ENCODE measurements at regions not wholly inside any gene's neighbourhood (a gene's known extent, or its start where the extent isn't known, plus 50 kb on each side); places are given as distances from the start of the nearest gene placed in this dataset.

DNA sequence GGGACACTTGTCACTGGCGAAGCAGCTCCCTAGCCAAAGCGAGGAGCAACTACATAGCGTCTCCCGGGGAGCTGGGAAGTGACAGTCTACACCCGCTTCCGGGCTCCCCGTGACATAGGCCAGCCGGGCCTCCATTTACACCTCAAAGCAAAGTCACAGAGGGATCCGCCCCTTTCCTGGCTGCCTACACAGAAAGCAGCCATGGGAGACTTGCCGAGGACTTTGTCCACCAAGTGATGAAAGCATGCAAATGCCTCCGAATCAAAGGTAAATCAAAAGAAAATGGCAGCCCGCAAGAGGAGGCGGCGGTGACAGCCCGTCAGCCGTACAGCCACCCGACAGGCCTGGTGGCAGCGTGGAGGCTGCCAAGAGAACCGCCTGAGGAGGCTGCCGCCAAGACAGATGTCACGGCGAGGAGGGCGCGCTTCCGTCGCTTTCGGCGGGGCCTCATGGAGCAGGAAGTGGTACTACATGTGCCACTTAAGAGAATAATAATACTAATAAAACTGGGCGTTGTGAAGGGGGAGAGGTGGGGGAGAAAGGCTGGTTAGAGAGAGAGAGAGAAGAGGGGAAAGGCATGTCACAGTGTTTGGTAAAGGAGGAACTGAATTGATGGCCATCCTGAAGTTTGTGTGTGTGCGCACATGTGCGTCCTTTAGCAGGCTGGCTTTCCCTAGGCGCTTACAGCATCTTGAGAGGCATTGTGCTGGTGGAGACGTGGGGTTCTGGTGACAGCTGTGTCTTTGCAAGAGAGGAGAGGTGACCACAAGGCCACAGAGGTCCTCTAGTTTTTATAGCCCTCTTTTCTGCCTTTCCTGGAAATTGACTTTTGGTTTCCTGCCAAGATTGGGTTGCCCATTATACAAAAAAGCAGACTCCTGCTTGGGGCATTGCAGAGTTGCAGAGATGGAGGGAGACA, 661.7 kb downstream of the VRK1 start:
- H3K27ac ChIP-seq: no peak overlapping the region
- TF ChIP-seq, protein P1, sequence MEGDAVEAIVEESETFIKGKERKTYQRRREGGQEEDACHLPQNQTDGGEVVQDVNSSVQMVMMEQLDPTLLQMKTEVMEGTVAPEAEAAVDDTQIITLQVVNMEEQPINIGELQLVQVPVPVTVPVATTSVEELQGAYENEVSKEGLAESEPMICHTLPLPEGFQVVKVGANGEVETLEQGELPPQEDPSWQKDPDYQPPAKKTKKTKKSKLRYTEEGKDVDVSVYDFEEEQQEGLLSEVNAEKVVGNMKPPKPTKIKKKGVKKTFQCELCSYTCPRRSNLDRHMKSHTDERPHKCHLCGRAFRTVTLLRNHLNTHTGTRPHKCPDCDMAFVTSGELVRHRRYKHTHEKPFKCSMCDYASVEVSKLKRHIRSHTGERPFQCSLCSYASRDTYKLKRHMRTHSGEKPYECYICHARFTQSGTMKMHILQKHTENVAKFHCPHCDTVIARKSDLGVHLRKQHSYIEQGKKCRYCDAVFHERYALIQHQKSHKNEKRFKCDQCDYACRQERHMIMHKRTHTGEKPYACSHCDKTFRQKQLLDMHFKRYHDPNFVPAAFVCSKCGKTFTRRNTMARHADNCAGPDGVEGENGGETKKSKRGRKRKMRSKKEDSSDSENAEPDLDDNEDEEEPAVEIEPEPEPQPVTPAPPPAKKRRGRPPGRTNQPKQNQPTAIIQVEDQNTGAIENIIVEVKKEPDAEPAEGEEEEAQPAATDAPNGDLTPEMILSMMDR (IDR thresholded peaks at IDR 0.05): no peak
- intact Hi-C loops (cut with DNase I): no loop called here
- H3K9me3 ChIP-seq: no peaks in the 10 kb centered on the region
- no peaks in the 10 kb centered on the region for H3K27me3 ChIP-seq
- H3K4me3 ChIP-seq: peak overlapping the region; percentile 13
- DNase-seq: peak; percentile 39
- no peaks in the 10 kb centered on the region for H3K4me1 ChIP-seq
- no peaks in the 10 kb centered on the region for H3K36me3 ChIP-seq
- no peak overlapping the region for H3K9ac ChIP-seq (ENCODE audit: low read depth in 2 of 2, low read length in 2 of 2)

DNA sequence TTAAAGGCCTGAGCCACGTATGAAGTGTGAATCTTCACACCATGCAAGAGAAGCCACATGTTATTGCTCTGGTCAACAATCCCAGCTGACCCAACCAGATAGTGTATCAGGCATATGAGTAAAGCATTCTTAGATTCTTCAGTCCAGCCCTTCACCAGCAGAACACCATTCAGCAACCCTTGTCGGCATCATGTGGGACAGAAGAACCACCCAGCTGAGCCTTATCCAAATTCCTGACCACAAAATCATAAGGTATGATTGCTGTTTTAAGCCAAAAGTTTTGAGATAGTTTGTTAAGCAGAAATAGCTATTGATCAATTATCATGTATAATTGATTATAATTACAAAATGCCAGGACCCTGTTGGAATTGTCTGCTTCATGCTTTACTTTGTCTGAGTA, 664.9 kb downstream of the VRK1 start:
- DNase-seq: no peak
- H3K4me1 ChIP-seq: no peaks in the 10 kb centered on the region
- no peaks in the 10 kb centered on the region for H3K9me3 ChIP-seq
- no peaks in the 10 kb centered on the region for H3K27me3 ChIP-seq
- H3K9ac ChIP-seq (ENCODE audit: low read depth in 2 of 2, low read length in 2 of 2): no peak overlapping the region
- intact Hi-C loops (cut with DNase I): no loop called here
- TF ChIP-seq, protein P1 (IDR thresholded peaks at IDR 0.05): no peak
- no peaks in the 10 kb centered on the region for H3K36me3 ChIP-seq
- H3K27ac ChIP-seq: no peak overlapping the region
- H3K4me3 ChIP-seq: no peak overlapping the region

DNA sequence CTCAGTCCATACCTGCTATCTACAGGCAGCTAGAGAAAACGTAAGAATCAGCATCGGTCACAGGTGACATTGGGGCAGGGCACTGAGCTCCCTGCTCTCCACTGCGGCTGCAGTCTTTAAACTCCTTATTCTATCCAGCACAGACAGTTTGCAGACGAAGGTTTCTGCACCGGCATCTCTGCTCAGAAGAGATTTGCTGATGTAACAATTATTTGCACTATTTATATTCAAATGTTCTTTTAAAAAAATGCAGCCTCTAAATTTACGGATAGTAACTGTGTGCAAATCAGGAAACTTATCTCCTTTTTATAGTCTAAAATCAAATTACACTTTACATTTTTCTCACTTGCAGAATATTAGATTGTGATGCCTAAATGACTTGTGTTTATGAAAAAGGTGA, 671.0 kb downstream of the VRK1 start:
- H3K4me3 ChIP-seq: no peak overlapping the region
- intact Hi-C loops (cut with DNase I): no loop called here
- TF ChIP-seq, protein P1 (IDR thresholded peaks at IDR 0.05): no peak
- H3K27ac ChIP-seq: no peak overlapping the region
- no peaks in the 10 kb centered on the region for H3K4me1 ChIP-seq
- no peaks in the 10 kb centered on the region for H3K27me3 ChIP-seq
- no peak overlapping the region for H3K9ac ChIP-seq (ENCODE audit: low read depth in 2 of 2, low read length in 2 of 2)
- DNase-seq: no peak
- no peaks in the 10 kb centered on the region for H3K9me3 ChIP-seq
- H3K36me3 ChIP-seq: no peaks in the 10 kb centered on the region

DNA sequence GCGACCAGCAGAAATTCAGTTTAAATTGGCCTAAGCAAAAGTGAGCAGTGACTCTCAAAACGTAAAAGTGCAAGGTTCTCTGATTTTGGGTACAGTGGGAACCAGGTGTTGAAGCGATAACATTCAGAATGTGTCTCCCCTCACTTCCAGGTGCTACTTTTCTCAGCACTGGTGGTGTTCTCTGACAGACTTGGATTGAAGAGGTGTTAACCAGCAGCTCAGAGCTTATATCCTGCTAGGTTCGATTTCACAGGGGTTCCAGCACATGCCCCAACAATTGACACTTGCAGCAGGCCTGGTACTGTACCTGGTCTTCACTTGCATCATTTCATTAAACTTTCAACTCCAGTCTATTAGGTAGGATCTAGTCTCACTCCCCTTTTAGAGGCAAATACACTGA, 680.2 kb downstream of the VRK1 start:
- TF ChIP-seq, protein P1 (IDR thresholded peaks at IDR 0.05): no peak
- H3K4me3 ChIP-seq: no peak overlapping the region
- H3K27me3 ChIP-seq: no peaks in the 10 kb centered on the region
- DNase-seq: no peak
- H3K4me1 ChIP-seq: no peaks in the 10 kb centered on the region
- no peaks in the 10 kb centered on the region for H3K9me3 ChIP-seq
- H3K9ac ChIP-seq (ENCODE audit: low read depth in 2 of 2, low read length in 2 of 2): no peak overlapping the region
- no peak overlapping the region for H3K27ac ChIP-seq
- intact Hi-C loops (cut with DNase I): no loop called here
- H3K36me3 ChIP-seq: no peaks in the 10 kb centered on the region

DNA sequence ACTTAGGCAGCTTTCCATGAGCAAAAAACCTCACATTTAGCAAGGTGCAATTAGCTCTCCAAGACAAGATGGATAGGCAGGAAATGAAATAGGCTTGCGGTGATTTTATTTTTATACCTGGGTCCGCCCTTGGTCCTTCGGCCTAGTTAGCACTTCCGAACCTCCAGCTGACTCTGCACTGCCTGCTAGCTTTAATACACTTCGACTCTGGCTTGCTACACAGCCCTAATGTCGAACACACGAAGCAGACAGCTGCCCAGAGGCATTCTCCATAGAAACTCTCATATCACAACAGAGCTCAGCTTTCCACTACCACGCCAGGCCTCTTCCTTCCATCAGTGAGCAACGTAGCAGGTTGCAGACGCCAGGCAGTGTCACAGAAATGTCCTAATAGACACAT, 688.0 kb downstream of the VRK1 start:
- Histone ChIP-seq H3K4me3 (no peak overlapping the region), H3K9ac (ENCODE audit: low read depth in 2 of 2, low read length in 2 of 2) (no peak overlapping the region), H3K9me3 (no peaks in the 10 kb centered on the region), H3K27ac (no peak overlapping the region), H3K4me1 (no peaks in the 10 kb centered on the region), H3K36me3 (no peaks in the 10 kb centered on the region), H3K27me3 (no peaks in the 10 kb centered on the region)
- DNase-seq: no peak
- TF ChIP-seq, protein P1 (IDR thresholded peaks at IDR 0.05): no peak
- intact Hi-C loops (cut with DNase I): no loop called here

All from colonic mucosa (tissue), 4 donors.